ENCODE measurements at regions not wholly inside any gene's neighbourhood (a gene's known extent, or its start where the extent isn't known, plus 50 kb on each side); places are given as distances from the start of the nearest gene placed in this dataset.

DNA sequence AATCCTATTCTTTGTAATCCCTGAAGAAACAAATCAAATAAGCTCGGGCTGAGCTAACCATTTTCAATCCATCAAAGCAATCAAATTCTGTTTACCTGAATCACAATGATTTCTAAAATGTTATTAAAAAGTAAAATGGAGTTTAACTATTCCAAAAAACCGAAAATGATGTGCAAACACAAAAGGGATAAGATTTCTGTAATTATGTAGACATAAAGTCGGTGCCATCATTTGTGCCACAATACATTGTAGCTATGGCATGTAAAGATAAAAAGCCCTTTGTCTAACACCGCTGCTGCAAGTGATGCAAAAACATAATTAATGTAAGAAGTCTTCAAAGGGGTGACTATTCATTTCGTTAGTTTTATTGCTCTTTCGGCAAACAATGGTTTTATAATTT lies 125.1 kb upstream of the FAM204A start:
- TF ChIP-seq, protein P1, sequence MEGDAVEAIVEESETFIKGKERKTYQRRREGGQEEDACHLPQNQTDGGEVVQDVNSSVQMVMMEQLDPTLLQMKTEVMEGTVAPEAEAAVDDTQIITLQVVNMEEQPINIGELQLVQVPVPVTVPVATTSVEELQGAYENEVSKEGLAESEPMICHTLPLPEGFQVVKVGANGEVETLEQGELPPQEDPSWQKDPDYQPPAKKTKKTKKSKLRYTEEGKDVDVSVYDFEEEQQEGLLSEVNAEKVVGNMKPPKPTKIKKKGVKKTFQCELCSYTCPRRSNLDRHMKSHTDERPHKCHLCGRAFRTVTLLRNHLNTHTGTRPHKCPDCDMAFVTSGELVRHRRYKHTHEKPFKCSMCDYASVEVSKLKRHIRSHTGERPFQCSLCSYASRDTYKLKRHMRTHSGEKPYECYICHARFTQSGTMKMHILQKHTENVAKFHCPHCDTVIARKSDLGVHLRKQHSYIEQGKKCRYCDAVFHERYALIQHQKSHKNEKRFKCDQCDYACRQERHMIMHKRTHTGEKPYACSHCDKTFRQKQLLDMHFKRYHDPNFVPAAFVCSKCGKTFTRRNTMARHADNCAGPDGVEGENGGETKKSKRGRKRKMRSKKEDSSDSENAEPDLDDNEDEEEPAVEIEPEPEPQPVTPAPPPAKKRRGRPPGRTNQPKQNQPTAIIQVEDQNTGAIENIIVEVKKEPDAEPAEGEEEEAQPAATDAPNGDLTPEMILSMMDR (IDR thresholded peaks at IDR 0.05; ENCODE audit: low read depth, low read length) = no peak
- TF ChIP-seq, protein P2, sequence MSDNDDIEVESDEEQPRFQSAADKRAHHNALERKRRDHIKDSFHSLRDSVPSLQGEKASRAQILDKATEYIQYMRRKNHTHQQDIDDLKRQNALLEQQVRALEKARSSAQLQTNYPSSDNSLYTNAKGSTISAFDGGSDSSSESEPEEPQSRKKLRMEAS (IDR thresholded peaks at IDR 0.05; ENCODE audit: low read depth, low read length) = no peak
- no peak for TF ChIP-seq POLR2A (IDR thresholded peaks at IDR 0.05; ENCODE audit: extremely low read depth, insufficient read length)
